ENCODE measurements at regions not wholly inside any gene's neighbourhood (a gene's known extent, or its start where the extent isn't known, plus 50 kb on each side); places are given as distances from the start of the nearest gene placed in this dataset.
A peak's percentile ranks its signal among the peaks of the same experiment; 100 is the strongest.

DNA sequence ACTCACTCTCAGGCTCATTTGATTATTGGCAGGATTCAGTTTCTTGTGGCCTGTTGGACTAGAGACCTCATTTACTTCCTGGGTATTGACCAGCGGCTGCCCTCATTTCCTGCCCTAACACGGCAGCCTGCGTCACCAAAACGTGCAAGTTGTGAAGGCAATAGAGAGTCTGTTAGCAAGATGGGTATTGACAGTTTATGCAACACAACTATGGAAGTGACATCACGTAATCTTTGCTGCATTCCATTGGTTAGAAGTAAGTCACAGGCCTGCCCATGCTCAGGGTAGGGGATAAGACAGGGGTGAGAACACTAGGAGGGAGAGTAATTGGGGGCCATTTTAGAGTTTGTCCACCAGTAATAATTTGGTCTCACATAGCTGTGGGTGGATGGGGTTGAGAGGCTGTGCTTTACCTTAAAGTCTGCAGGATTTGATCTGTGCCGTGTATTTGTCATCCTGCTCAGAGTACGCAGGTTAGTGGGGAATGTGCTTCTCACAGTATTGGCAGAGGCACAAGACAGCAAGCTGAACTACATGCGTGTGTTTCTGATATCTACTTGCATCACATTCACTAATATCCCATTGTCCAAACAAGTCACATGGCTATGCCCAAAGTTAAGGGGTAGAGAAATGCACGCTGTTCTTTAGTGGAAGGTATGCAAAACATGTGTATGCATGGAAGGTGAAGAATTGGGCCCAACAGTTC, 83.3 kb downstream of the EDEM1 start:
- DNase-seq = no peak

DNA sequence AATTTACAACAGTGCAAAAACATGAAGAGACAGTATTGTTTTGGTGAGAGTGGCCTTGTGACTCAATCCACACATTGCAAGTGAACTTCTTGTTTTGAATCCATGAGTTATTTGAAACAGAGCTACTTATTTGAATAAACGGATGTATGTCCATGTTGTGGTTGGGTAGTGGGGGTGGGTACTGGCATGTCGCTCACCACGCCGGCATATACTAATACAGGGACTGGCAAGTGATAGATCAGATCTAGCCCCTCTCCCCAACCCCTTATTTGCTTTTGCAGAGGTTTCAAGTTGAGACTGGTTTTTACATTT, 83.8 kb downstream of the EDEM1 start:
- no peak for DNase-seq

DNA sequence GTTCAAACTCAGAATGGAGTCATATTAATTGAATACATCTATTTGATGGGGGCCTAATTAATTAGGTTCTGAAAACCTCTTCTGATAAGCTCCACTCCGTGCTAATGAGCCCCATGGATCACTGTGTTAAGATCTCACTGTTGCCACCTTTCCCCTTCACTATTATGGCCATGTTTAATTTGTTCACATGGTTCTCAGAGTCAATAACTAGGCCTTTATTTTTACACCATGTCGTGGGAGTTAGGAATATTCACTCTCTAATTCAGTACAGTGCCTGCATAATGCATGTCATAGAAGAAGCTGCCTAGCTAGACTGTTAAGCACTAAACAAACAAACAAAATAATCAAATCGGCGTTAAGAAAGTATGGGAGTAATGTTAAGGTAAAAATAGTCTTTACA, 84.9 kb downstream of the EDEM1 start:
- no peak for DNase-seq

DNA sequence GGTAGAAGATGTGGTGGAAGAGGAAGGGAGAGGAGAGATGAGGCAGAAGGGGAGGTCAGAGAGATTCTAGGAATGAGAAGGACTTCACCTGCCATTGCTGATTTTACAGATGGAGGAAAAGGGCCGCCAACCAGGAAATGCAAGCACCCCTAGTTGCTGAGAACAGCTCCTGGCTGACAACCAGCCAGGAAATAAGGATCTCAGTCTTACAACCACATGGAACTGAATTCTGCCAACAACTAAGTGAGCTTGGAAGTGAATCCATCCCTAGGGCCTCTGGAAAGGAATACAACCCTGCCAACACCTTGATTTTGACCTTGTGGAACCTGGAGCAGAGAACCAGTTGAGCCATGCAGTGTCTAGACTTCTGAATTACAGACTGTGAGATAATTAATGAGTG, 86.6 kb downstream of the EDEM1 start:
- DNase-seq = no peak

DNA sequence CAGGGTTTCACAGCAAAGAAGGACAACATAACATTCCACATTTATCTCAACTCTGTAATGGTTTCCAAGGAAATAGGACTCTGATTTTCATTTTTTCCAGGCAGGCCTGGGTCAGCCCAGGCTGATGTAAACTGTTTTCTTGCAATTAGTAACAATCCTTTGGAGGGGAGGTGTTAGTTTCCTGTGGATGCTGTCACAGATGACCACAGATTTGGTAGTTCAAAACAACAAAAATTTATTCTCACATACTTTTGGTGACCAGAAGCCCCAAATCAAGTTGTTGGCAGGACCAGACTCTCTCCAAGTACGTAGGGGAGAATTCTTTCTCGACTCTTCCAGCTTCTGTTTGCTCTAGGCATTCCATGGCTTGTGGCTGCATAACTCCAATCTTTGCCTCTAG, 88.0 kb downstream of the EDEM1 start:
- DNase-seq = no peak

DNA sequence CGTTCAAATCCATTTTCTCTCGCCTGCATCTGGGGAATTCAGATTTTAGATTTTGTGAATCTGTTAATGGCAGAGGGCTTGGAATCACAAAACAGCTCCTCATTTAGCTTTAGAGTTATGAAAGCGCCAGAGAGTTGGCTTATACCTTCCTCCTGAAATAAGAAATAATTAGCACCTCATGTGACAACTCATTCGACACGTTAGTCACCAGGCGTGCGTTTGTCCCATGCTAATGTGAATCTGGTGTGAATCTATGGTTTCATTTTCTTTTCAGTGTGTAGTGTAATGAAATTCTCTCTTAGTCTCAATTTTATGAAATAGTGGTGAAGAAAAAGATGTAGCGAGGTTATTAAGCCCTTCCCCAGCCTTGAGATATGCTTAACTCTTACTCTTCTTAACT, 89.4 kb downstream of the EDEM1 start:
- DNase-seq = no peak

DNA sequence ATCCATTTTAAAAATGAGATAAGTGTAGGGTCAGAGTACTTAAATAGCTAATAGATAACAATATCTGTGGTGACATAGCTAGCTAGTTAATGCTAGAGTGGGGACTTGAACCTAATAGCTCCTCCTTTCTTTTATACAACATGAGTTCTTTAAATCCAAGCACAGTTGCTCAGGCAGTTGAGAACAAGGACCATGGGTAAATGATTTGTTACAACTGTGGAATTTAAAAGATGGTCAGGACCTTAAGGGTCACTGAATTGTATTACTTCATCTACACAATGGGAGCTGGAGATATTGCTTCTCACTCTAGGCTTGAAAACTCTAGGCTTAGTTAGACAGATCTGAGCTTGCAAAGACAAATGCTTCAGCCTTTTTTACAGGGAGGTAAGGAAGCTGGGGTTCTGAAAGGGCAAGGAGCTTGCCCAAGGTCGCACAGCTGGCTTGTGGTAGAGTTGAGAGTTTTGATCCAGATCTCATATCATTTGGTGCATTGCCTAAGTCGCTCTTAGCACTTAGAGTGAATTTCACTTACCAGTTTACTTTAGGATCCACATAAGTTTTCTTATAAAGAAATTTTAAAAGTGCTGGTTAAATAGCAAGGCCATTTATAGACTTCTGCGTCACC, 90.2 kb downstream of the EDEM1 start:
- no peak for DNase-seq

DNA sequence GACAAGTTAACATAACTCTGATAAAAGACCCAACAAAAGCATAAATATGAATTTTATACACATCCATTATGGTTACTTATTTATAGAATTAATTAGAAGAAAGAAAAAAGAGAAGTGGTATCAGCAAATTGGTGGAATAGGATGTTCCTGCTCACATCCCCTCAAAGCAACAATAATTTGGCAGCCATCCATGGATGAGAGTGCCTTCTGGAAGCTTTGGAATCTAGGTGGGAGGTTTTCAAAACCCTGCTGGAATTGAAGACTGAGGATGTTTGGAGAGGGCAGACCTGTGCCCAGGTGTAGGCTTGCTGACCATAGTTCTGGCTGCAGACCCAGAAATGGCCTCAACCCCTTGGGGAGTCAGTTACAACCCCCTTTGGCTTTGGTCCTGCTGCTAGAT, 91.2 kb downstream of the EDEM1 start:
- DNase-seq = peak; percentile 7

DNA sequence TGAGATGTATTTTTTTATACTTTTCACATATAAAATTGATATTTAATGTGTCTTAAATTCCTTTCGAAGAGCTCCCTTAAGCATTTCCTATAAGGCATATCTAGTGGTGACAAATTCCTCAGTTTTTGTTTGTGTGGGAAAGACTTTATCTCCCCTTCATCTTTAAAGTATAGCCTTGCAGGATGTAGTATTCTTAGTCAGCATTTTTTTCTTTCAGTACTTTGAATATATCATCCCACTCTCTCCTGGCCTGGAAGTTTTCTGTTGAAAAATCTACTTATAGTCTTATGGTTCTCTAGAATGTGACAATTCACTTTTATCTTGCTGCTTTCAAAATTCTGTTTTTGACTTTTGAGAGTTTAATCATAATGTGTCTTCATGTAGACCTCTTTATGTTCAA, 95.2 kb downstream of the EDEM1 start:
- DNase-seq = no peak

DNA sequence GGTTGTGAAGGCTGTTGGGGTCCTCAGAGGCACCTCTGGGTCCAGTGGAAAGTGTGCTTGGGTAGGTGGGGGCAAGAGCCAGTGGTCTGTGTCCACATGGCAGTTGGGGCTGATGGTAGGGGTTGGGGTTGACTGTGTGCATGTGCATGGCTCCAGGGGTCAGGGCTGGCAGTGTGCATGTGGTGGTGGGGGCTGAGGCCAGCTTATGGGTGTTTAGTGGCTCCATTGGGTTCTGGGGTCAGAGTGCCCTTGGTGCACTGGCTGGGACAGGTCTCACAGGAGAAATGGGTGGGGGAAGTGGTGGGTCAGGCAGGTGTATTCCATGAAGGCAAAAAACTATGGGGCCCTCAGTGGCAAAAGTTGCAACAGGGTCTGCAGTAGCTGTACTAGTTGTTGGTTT, 97.9 kb downstream of the EDEM1 start:
- no peak for DNase-seq

DNA sequence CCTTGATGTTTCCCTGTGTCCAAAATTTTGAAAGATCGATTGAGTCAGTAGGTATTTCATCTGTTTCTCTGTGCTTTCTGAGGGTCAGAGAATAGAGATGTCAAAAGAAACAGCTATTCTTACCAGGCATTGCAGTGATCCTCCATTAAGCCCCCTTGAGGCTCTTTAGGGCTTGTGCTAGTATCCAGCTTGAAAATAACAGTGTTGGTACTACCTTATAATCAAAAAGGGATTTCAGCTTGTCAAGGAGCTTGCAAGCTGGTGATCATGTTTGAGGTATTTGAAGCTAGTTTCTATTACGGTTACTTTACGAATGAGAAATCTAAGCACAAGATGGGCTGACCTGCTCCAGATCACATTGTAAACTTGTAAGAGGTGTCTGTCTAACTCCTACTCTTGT, 103.4 kb downstream of the EDEM1 start:
- DNase-seq = no peak

DNA sequence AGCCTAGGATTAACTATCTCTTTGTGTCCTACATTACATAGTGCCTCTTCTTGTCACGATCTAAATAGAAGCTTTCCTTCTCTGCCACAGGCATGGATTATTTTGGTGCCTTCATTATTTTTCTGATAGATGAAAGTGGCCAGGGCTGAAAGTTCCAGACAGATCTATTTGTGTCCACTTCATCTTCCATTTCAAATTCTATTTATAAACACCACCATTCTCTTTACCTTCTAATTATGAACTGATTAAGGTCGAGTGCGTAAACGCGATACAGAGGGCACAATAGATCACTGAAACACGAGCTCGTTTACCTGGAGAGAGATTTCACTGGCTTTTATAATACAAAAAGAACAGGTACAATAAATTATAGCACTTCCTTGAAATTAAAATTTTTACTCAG, 105.0 kb downstream of the EDEM1 start:
- DNase-seq = no peak

DNA sequence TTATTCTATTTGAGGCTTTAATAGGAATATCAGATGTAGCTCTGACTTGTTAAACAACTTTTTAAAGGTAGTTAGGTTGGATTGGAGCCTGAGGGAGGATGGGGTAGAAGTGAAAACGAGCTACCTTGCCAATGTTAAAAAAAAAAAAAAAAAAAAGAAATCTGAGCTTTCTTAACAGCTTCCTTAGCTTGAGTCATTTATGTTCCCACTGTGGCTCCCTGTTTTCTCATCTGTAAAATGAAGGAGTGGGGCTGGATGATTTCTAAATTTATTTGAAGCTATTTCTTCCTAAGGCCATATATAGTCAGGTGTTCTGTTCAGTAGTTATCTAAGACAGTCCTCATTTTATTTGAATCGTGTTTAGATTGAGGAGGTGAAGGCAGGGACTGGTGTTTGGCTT, 105.7 kb downstream of the EDEM1 start:
- no peak for DNase-seq

DNA sequence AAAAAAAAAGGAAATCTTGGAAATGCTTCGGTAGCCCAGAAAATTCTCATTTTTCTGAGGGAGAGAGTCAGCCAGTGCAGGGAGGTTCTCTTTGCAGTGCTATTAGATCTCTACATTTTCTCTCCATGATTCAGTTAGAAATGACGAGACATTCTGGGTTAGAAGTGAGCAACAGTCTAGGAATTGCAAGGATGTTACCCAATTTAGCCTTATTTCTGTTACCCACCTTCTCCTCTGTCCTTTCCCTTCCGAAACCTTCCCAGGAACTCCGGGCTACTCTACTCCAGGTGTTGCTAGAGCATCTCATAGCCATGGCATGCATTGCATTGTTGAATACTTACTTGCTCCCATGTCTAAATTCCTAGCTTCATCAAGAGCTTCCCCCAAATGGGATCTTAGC, 106.8 kb downstream of the EDEM1 start:
- no peak for DNase-seq

DNA sequence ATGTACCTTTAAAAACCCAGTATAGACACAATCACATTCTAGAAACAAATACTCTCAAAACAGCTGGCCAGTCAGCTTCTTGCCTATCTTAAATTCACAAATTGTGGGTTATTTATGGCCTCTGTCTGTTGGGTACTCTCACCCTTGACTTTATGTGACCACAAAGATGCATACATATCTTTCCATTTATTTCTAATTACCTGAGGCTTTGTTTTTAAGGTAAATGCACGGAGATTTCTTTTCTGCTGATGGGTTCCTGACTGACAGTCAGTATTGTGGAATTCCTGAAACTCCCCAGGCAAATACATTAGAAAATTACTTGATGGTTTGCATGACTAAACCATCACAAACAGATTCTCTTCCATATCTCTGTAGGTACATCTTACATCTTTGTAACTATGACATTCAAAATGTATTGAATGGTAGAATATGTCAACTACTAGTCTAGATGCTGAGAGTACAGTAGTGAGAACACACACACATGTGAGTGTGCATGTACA, 107.7 kb downstream of the EDEM1 start:
- no peak for DNase-seq

DNA sequence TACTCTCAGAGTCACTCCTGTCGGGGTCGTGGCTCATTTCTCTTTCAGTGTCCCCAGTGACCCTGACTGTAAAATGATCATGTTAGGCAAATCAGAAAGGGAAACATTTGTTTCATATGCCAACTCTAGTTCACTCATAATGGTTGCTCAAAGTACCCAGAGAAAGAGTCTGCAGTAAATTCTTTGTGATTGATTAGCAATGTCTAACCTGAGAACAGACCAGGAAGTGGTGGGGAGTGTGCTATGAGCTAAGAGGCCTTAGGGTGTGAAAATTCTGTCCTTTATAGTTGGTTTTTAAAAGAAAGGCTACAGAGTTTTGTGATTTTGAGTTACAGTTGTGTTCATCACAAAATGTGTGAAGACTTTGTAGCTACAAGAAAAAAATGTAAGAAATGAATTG, 108.9 kb downstream of the EDEM1 start:
- no peak for DNase-seq

DNA sequence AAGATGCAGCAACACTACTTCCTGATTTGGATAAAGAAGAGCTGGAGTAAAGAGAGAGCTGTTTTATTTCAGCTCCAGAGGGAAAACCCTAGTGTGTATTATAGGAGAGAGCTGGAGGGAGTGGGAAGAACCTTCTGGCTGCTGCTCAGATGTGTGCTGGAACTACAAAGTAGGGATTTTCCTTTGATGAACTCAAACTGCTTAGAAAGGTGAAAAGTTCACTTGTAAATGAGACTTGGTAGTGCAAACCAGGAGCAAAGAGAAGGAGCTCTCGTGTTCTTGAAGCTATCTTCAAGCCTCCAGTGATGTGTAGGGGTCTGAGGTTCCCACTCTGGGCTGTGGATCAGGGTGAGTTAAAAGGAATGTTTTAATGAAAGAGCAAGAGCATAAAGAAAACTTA, 110.4 kb downstream of the EDEM1 start:
- no peak for DNase-seq

DNA sequence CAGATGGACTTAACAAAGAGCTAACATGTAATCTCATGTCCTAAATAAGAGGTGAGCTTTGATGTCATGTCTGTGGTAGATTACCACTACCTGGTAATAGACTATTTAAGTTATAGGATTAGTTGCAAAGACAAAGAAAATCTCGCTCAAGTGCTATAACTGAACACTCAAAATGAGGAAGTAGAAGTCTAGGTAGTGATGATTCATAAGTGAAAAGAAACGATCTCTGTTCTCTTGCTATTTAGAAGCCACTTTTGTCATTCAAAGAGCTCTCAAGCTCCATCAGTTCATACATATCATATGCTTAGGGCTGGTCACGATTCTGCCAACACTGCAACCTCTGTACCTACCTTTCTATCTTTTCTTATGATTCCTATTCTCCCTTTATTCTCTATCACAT, 110.9 kb downstream of the EDEM1 start:
- DNase-seq = no peak

DNA sequence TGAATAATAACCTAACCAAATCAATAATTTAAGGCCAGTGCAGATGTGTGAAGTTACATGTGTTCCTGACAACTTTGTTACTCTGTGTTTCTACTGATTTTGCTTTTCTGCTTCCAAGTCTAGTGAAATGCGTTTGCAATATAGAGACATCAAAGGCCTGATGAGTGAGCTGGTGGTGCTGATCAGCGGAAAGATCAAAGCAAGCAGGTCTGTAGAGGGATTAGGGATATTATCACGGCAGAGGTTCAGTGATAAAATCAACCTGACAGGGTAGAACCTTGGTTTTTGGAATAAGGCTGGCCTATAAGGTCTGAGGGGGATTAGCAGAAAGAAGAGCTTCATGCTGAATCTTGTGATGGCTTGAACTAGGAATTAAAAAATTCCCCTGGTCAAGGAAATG, 111.7 kb downstream of the EDEM1 start:
- DNase-seq = no peak

DNA sequence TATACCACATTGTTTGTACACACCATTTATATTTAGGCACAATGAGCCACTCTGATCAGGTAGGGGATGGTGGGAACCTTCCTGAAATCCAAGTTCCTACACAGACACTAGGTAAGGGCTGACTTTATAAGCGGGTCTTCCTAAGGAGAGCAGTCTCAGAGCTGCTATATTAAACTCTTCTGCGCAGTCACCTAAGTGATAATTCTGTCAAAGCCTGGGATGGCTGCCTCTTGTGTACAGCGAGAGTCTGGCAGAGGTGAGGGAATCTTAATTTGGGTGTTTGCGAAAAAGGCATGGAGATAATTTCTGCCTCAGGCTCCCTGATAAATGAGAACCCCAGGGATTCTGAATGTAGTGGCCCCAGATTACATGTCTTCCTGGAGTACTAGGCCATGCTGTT, 113.1 kb downstream of the EDEM1 start:
- no peak for DNase-seq

DNA sequence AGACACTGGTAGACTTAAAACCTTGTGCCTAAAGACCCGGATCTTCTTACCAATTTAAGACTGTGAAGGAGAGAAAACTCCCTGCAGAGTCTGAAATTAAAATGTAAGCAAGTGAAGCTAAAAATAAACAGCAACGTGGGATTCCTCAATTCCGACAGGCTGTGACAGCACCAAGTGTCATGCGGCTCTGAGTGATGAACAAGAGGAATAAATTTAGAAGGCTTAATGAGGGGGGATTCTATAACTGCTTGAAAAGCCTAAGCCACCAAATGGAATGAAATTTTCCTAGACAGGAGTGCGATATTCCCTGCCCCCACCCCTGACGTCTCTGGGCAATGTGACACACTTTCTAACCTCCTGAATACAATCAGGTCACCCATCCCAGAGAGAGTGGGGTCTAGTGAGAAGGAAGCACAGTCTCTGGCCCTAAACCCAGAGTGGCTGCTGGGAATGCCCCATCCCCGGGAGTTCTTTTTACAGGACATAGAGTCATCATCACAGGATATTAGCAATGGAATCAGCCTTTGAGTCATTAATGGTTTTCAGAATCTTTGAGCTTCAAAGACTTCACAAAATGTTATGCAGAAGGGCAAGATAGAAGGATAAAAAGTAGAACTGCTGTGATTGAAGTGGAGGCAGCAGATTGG, 114.3 kb downstream of the EDEM1 start:
- no peak for DNase-seq

DNA sequence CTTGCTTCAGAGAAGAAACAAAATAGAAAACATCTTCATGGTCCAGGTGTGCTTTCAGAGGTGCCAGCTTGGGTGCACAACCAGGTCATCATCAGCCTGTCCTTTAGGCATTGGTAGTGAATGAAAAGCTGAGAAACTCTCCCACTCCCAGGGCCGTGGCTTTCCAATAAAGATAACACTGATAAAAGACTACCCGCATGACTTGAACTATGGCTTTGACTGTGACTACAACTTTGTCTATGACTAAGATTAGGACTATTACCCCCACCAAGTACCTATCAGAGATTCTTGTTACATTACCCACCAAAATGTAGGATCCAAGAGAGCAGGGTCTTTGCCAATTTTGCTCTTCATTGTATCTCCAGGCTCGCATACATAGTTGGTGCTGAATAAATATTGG, 115.2 kb downstream of the EDEM1 start:
- DNase-seq = no peak

DNA sequence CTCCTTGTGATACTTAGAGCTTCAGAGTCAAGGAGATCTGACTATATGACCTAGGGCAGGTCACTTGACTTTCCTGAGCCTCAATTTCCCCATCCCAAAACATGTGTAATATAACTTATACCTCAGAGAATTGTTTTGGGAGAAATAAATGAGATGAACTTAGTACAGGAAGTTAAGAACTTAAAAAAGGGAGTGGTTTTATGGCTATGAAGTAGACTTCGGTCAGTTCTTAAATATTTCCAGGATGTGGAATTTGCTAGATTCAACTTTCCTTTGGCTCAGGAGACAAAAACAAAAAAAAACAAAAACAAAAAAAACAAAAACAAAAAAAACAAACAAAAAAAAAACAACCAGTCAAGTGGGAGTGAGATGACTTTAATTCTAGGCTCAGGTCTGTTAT, 116.7 kb downstream of the EDEM1 start:
- DNase-seq = no peak

DNA sequence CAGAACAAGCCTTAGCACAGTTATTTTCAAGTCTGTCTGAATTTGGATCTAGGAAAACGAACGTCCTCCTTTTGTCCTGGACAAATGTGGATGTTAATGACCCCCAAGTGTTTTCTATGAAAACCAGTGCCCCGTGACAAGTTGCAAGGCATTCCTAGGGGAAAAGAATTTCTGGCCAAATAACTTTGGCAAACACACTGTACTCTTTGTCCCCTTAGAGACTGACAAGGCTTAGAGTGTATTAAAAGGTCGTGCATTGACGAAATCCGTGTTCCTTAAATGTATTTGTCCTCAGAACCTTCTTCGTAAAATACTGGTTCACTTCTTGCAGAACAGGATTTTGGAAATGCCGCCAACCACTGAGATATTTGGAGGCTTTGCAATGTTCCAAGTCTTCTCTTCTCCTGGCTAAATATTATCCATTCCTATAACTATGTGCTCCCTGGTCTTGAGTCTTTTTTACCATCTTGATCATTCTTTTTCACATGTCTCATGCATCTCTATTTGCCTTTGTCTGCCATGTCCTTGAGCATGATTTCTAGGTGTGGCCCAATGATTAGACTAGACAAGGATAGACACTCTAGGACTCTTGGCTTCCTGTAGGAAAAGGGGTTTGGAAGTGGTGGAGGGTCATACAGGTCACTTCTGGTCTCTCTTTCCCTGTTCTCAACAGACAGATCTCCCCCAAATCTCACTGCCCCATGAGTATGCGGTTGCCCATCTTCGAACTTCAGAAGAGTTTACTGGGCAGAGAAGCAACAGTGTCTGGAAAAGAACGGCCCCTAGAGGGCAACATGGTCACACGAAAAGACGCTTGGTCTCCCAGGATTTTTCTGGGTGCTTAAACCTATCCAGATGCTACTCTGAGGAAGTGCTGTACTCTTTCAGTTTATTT, 117.5 kb downstream of the EDEM1 start:
- peak; percentile 5 for DNase-seq
